Hematopoietic multipotent progenitor cell treated with erythropoietin and hydrocortisone succinate and interleukin-3 and kit ligand, for 15 days (in vitro differentiated cells): ENCODE measurements at regions not wholly inside any gene's neighbourhood (a gene's known extent, or its start where the extent isn't known, plus 50 kb on each side); places are given as distances from the start of the nearest gene placed in this dataset.

ENCODE experiments used
- DNase-seq: peaks from one replicate; pipeline ENCODE4 v3.0.0-alpha.2; 2015; ENCODE audit warnings: low spot score

DNA sequence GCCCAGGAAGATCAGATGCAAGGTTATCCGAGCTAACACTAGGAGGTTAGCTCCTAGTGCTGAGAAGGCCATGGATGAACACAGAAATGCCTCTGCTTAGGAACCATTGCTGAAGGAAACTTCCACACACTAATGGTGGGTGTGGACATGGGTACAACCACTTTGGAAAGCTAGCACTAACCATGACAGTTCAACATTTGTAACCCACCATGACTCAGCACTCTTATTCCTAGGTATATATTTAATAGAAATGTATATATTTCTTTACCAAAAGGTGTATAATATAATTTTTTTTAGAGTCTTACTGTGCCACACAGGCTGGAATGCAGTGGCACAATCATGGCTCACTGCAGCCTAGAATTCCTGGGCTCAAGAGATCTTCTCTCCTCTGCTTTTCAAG is 85.3 kb upstream of the BTBD3 start:
- DNase-seq, result no peak

DNA sequence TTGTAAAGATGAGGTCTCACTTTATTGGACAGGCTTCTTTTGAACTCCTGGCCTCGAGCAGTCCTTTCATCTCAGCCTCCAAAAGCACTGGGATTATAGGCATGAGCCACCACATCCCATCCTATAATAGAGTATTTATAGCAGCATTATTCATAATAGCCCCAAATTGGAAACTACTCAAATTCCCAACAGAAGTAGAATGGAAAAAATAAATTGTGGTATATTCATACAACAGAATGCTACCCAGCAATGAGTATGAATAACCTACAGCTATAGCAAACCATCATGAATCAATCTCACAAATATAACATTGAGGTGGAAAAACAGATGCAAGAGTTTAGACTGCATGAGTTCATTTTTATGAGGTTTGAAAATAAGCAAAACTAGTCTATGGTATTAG is 84.8 kb upstream of the BTBD3 start:
- no peak for DNase-seq

DNA sequence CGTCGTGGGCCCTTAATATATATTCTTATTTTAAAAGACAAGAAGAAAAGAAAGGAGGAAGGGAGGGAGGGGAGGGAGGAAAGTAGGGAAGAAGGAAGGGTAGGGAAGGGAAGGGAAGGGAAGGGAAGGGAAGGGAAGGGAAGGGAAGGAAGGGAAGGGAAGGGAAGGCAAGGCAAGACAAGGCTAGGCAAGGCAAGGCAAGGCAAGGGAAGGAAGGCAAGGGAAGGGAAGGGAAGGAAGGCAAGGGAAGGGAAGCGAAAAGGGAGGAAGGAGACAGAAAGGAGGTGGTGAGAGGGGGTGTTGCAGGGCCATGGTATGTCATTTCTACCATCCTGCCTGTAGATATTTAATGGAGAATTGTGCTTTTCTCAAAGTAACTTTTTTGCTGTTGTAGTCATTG is 83.9 kb upstream of the BTBD3 start:
- DNase-seq, result no peak

DNA sequence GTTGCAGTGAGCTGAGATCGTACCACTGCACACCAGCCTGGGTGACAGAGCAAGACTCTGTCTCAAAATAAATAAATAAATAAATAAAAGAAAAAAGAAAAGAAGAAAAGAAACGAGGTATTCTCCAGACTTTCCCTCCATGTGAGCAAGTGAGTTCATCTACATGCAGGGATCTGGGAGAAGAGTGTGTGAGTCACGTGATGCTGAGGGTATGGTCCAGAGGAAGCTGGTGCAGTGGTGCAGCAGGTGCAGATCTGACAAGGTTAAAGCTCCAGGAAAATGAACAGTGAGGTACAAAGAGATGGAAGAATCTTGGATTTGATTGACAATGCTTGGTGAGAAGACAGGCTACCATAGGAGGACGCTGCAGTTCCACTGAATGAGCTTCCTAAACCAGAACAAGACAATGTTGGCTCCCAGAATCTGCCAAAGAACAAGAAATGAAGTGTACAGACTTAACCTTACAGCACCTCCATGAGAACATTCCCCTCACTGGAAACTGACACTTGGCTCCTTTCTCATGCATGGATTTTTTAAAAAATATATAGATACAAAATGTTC is 79.5 kb upstream of the BTBD3 start:
- DNase-seq, result no peak

DNA sequence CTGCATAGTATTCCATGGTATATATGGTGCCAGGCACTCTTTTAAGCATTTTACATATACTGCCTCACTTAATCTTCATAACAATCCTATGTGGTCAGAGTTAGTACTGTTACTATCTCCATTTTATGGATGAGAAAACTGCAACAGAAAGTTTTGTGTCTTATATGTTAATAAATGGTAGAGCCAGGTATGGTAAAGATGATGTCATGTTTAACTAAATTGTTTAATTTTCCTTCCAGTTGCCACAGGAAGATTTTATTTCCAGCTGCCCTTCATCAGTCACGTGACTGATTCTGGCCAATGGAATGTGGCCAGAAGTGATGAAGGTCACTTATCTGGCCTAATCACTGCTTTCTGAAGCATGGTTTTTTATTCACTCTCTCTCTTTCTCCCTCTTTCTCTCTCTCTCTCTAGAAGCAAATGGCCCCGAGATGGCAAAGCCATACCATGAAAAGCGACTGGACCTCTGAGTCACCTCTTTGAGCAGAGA is 75.7 kb upstream of the BTBD3 start:
- no peak for DNase-seq

DNA sequence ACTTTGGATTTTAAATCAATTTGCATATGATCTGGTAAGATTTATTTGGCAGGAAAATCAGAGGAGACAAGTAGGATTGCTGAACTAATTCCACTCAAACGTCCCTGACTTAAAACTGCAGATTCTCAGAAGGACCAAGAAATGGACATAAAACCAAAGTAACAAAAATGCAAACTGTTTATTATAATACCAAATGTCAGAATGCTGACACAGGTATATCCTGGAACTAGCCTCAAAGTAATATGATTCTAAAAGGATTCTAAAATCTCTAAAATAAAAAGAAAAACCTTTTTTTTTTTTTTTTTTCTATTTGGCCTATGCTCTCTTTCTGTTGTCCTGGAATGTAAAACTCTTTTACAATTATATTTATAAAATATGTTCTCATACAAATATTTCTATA is 74.4 kb upstream of the BTBD3 start:
- no peak for DNase-seq

DNA sequence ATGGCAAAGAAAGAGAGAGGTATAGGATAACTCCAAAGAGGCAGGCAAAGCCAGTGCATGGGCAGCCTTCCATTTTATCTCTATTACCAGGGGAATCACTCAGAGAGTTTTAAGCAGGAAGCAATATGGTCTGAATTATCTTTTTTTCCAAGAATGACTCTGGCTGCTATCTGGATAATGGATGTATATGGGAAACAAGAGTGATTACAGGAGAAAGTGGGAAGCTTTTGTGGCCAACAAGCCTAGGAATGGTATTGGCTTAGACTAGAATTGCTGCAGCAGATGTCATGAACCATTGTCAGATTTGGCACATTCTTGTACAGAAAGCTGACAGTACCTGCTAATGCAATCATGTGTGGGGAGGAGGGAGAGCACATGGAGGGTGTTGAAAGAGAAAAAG is 73.0 kb upstream of the BTBD3 start:
- no peak for DNase-seq

DNA sequence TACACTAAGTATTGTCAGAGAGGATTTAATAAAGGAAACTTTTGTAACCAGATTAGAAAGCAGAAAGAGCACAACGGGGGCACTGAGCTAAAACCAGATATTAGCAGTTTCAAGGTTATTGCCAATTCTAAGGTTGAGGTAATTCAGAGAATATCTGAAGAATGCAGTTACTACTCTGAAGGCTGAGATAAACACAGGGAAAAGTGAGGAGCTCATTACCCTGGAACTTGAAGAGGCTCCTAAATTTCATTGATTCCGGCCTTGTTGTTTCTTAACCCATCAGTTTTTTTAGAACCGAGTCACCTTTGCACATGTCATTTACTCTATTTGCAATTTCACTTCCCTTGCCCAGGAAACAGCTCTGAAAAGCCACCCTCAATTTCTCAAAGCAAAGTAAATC is 72.4 kb upstream of the BTBD3 start:
- no peak for DNase-seq

DNA sequence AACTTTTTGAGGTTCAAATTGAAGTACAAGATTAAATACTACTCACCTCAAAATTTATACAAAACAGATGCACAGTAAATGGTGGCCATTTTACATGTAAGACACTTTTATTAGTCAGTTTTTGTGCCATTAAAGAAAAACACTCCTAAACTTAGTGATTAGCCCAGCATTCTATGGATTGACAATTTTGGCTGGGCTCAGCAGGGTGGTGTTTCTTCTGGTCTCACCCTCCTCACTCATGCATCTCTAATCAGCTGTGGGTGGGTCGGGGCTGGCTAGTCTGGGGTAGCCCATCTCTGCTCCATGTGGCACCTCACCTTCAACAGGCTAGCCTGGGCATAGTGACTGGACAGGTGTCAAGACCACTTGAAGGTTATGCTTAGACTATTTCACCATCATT is 71.6 kb upstream of the BTBD3 start:
- no peak for DNase-seq

DNA sequence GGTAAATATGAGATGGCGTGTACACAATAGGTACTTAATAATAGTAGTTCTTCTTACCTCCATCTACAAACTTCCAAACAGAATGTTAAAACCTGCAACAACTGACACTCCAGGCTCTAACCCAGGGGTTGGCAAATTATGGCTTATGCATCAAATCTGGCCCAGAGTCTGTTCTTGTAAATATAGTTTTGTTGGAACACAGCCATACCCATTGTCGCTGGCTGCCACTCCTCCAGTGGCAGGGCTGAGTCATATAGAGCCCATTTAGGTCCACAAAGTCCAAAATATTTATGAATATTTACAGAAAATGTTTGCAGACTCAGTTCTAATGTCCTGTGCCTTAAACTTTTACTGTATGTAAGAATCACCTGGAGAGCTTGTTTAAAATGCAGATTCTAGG is 69.9 kb upstream of the BTBD3 start:
- DNase-seq, result no peak

DNA sequence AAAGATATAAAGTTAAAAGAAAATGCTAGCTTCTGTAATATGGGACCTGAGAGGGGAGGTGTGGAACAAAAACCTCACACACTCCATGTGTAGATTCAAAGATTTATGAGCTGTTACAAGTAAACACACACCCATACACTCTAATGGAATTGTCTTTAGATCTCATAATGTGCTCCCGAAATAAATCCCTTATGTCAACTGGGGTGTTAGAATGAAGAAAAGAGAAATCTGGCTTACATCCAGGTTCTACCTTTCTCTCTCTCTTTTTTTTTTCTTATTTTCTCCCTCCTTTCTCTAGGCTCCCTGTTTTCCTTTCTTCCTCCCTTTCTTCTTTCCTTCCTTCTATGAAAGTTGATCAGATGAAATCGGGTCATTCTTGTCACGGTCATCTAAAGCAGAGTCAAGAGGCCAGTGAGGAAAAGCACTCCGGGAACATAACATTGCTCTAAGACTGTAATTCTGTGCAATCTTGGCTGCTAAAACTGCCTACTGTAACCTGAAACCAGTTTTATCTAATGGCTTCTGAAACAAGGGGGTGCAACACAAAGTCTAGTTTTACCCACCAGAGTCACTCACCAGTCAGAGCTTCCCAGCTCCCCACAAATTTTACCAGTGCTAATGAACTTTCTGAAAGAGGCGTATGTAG is 68.3 kb upstream of the BTBD3 start:
- DNase-seq, result no peak

DNA sequence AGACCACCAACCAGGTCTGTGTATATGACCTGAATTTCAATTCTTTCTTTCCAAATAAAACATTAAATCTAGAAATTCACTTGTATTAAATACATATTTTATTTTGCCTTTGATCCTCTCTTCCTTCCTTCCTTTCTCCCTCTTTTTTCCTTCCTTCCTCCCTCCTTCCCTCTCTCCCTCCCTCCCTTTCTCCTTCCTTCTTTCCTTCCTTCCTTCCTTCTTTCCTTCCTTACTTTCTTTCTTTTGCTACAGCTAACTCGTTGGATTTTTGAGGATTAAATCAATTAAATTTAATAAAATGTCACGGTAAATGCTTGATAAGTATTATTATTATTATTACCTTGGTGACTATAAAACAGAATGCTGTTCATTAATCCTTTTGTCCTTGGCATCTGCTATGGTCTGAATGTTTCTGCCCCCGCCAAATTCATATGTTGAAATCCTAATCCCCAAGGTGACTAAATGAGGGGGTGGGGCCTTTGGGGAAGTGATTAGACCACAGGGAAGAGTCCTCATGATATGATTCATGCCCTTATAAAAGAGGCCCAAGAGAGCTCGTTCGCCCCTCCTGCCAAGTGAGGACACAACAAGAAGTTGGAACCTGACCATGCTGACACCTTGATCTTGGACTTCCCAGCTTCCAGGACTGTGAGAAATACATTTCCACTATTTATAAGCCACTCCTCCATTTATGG is 67.6 kb upstream of the BTBD3 start:
- DNase-seq, result no peak

DNA sequence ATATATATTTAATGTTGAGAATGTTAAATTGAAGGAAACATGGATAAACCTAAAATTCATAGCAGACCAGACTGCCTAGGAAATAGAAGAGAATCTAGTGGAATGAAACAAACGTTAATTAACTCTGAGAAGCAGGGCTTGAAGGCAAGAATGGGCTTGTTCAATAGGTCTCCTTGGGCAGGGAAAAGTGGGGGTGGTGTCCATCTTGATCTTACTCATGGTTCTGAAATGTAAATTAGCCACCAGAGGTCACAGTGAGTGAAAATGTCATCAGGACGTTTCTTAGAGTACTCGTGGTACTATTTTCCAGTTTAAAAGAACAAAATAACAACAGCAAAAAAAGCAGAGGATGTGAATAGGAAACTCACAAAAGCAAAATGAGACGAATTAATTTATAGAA is 66.8 kb upstream of the BTBD3 start:
- DNase-seq, result no peak

DNA sequence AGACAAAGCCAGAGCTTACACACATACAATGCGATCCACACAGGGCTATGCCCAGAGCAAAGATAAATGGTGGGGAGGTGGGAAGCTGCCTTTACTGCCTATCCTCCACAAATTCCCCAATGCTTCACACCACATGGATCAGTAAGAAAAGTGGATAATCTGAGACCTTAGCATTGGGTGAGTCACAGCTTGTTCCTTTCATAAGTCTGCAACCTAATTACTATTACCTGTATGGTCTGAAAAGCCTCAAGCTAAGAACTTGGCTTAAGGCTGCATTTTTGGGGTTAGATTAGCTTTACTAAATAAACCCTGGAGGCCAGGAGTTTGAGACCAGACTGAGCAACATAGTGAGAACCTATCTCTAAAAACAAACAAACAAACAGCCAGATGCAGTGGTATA is 66.0 kb upstream of the BTBD3 start:
- no peak for DNase-seq

DNA sequence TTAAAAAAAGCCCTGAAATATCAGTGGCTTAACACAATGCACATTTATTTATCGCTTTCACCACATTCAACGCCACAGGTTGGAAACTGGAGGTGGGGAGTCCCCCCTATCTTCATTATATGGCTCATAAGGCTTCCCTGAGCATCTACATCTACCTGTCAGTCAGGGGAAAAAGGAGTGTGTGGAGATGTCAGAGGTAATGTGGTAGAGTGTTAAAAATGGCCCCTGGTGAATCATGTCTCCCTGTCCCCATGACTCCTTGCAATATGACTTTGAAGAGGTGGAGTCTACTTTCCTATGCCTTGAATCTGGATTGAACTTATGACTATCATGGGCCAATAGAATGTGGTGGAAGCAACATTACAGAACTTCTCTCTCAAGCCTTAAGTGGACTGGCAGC is 65.5 kb upstream of the BTBD3 start:
- no peak for DNase-seq

DNA sequence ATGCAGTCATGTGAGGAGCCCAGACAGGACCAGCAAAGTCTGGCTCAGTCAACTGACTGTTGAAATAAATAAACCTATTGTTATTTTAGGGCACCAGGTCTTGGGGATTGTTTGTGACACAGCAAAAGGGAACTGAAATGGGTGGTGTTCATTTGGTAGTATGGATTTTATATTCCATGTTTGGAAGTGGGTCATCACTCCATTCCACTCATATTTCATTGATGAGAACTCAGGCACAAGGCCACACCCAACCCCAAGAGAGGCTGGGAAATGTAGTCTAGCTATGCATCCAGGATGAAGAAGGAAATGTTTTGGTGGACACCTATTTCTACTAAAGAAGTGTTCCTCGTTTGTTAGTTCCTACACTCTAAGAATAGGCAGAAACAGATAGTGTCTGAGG is 64.9 kb upstream of the BTBD3 start:
- no peak for DNase-seq

DNA sequence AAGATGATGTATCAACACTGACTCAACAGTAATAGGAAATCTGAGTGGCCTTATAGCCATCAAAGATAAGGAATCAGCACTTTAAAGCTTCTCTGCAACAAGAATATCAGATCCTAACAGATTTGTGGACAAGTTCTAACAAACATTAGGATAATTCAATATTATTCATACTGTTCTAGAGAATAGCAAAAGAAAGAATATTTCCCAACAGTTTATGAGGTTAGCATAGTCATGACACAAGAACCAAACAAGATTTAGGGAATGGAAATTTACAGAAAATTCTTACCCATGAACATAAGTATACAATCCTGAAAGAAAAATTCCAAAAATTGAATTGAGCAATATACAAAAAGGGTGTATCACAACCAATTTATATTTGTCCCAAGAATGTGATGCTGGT is 64.3 kb upstream of the BTBD3 start:
- no peak for DNase-seq

DNA sequence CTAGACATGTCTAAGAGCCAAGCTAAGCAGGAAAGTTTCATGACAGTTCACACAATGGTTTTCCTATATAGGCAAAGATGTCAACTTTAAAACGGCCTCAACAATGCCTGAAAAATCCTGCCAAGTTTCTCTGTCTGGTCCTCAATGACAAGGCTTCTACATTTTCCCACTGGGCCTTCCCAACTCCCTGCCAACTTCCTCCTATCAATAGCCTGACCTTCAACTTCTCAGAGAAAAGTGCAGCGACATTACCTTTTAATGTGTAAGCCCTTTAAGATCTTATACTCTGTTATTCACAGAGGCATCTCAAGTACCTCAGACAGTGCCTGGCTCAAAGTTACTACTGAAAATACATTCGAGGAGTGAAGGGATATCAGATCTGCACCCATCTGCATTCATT is 56.2 kb upstream of the BTBD3 start:
- DNase-seq, result no peak

DNA sequence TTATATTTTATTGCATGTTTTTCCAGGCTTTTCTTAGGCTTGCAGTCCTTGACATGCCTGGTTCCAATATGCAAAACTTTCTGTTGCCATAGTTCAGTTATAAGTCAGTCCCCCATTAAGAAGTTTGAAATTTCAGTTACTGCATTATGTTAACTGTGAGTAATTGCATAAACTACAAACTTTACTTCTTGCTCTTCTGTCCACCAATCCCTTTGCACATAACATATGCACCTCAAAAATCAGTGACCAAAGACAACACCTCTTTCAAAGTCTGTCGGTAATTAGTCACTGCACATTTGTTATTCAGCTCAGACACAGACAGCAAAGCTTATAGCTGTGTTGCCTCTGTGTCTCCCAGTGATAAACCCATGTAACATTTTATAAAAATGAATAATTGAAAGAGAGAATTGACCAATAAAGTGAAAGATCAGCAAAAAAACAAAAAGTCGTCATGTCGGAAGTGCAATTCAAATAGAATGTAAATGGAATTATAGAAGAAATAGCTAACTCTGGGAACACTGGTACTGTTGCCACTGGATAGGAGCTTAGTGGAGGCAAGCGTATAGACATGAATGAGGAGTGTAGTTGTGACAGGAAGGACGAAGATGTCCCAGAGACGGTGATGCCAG is 50.3 kb upstream of the BTBD3 start:
- no peak for DNase-seq
